GM10248 (cell line): ENCODE measurements at regions not wholly inside any gene's neighbourhood (a gene's known extent, or its start where the extent isn't known, plus 50 kb on each side); places are given as distances from the start of the nearest gene placed in this dataset.

ENCODE experiments used
- CTCF ChIA-PET: fragments of 300-600 bp; sonication (Branson Sonifier 250); formaldehyde crosslinking; extraction: SDS; loops from one replicate; lab custom pipeline; 2021; ENCODE audit warnings: antibody characterized with exemption; lab: Yijun Ruan, JAX
- POLR2A ChIA-PET: fragments of 350-650 bp; sonication (Branson Sonifier 250); formaldehyde crosslinking; extraction: SDS; loops from one replicate; lab custom pipeline; 2020; ENCODE audit warnings: antibody characterized with exemption; lab: Yijun Ruan, JAX
- DNase-seq: peaks from one replicate; pipeline ENCODE4 v3.0.0; 2012; ENCODE audit errors: extremely low spot score
- TF ChIP-seq, protein P1 (sequence below): IDR thresholded peaks from 2 replicates; pipeline ENCODE4 v1.5.1; 2012; ENCODE audit warnings: mild to moderate bottlenecking, low read depth; ENCODE audit errors: extremely low read depth, missing control alignments, control extremely low read depth

- POLR2A ChIA-PET, result no interaction called here
- TF ChIP-seq, protein P1, sequence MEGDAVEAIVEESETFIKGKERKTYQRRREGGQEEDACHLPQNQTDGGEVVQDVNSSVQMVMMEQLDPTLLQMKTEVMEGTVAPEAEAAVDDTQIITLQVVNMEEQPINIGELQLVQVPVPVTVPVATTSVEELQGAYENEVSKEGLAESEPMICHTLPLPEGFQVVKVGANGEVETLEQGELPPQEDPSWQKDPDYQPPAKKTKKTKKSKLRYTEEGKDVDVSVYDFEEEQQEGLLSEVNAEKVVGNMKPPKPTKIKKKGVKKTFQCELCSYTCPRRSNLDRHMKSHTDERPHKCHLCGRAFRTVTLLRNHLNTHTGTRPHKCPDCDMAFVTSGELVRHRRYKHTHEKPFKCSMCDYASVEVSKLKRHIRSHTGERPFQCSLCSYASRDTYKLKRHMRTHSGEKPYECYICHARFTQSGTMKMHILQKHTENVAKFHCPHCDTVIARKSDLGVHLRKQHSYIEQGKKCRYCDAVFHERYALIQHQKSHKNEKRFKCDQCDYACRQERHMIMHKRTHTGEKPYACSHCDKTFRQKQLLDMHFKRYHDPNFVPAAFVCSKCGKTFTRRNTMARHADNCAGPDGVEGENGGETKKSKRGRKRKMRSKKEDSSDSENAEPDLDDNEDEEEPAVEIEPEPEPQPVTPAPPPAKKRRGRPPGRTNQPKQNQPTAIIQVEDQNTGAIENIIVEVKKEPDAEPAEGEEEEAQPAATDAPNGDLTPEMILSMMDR, result no peak
- CTCF ChIA-PET, result interaction anchor here (1.6 kb wide), 1 partner anchor 19 kb away, joined by 3 read pairs; no protein-coding TSS in a partner anchor
- no peak for DNase-seq
Observed at GRCh38 chr13:78780708-78781107, 121.8 kb upstream of the OBI1 start.

DNA sequence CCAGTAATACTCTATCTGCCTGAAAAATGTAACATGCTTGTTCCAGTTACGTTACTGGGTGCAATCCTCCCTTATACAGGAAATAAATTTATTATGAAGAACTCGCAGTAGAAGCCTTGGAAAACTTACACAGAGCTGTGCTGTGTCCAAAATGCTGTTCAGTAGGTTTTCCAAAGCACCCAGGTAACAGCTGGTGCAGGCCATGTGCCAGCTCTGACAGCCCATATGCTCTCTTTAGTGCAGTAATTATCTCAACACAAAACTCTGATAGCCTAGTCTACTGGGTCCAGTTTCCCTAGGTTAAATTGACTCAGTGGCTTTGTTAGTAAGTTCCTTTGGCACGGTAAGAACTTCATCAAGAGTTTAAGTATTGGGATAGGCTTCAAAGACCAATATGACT, 120.7 kb upstream of the OBI1 start:
- TF ChIP-seq, protein P1, result no peak
- ChIA-PET POLR2A (no interaction called here), CTCF (no interaction called here)
- DNase-seq, result no peak

DNA sequence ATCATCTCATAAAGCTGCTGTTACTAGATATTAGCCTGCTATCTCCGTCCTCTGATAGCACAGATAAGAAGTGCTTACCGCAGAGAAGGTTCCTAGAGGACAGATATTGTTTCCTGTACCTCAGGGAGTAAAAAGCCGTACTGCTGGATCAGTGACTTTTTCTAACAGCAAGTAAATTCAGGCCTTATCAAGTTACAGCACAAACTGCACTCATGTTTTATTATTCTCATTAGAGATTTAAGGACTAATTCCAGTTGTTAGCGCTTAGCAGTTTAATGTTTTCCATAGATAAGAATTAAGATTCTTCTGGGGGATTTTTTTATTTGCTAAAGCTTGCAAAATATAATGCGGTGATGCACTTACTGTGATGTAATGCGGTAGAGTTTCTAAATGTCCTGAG, 119.0 kb upstream of the OBI1 start:
- DNase-seq, result no peak
- TF ChIP-seq, protein P1, result no peak
- CTCF ChIA-PET, result interaction anchor here (1.3 kb wide), 1 partner anchor 21 kb away, joined by 3 read pairs; no protein-coding TSS in a partner anchor
- POLR2A ChIA-PET, result no interaction called here

- no peak for DNase-seq
- POLR2A ChIA-PET, result no interaction called here
- TF ChIP-seq, protein P1, result no peak
- CTCF ChIA-PET, result no interaction called here
Observed at GRCh38 chr13:78777396-78777795, 118.4 kb upstream of the OBI1 start.

DNA sequence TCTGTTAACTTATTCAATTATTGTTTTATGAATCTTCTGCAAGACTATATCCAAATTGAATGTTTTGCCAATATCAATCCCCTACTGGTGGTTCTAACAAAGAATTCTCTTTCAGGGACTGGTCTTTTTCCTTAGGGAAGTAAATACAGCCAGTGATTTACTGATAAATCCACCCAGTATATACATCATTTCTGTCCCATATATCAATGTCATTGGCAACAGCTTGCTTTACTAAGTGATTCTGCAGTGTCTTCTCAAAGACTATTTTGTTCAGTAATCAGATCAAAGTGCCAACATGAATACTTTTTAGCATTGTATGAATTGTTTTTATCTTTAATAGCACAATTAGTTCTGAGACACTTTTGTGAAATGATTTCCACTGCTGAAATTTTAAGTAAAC, 114.0 kb upstream of the OBI1 start:
- ChIA-PET POLR2A (no interaction called here), CTCF (interaction anchor here (1.0 kb wide), 1 partner anchor 532 kb away, joined by 3 read pairs; no protein-coding TSS in a partner anchor)
- TF ChIP-seq, protein P1, result no peak
- no peak for DNase-seq

GRCh38 chr13:78770601-78771000, 111.6 kb upstream of the OBI1 start:
- TF ChIP-seq, protein P1, result no peak
- DNase-seq, result no peak
- CTCF ChIA-PET, result no interaction called here
- POLR2A ChIA-PET, result no interaction called here
